Inferior parietal cortex (tissue), 1 donor: ENCODE measurements at regions not wholly inside any gene's neighbourhood (a gene's known extent, or its start where the extent isn't known, plus 50 kb on each side); places are given as distances from the start of the nearest gene placed in this dataset.

ENCODE experiments used
- DNase-seq: peaks from one replicate; pipeline ENCODE4 v3.0.0-alpha.2; 2016; ENCODE audit errors: extremely low spot score

DNA sequence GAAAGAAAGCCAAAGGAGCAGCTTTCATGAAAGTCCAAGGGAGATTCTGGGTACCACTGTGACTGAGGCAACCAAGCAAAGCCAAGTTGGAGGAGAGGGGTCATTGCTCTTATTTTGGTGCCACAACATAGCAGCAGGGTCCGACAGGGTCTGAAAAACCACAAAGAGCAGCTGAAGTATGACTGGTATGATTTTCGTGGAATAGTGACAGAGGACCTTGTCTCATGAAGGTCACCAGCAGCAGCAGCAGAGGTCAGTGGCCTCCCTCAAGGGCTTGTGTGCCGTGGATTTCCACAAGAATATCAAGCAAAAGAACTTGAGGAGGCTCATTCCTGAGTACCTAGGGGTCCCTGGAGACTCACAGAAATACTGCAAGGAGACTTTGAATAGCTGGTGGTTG is 160.9 kb upstream of the SYT6 start:
- DNase-seq: no peak

DNA sequence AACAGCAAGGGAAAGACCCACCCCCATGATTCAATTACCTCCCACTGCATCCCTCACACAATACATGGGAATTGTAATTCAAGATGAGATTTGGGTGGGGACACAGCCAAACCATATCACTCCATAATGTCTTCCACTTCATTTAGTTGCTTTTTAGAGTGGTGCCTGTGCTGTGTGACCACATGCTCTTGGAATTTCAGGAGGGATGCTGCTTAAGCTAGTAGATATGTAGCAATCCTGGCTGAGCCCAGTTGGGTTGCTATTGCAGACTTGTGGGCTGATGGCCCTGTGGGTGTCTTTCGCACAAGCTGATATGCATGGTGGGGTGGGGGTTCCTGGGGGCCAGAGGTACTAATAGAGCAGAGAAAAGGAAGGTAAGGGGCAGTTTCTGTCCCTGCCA is 160.4 kb upstream of the SYT6 start:
- no peak for DNase-seq

- DNase-seq: no peak
These were observed 157.1 kb upstream of the SYT6 start for GRCh38 chr1:114310695-114311271.

DNA sequence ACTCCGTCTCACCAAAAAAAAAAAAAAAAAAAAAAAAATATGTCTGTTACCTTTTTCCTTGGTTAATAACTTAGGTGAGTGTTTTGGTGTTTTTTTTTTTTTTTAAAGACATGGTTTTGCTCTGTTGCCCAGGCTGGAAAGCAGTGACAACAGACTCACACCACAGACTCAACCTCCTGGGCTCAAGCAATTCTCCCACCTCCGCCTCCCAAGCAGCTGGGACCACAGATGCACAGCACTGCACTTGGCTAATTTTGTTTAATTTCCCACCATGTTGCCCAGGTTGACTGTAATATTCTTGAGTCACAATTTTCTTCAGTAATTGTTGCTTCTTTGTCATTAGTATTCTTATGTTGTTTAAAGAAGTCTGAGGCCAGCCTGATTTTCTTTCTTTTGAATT is 149.2 kb upstream of the SYT6 start:
- DNase-seq: no peak

DNA sequence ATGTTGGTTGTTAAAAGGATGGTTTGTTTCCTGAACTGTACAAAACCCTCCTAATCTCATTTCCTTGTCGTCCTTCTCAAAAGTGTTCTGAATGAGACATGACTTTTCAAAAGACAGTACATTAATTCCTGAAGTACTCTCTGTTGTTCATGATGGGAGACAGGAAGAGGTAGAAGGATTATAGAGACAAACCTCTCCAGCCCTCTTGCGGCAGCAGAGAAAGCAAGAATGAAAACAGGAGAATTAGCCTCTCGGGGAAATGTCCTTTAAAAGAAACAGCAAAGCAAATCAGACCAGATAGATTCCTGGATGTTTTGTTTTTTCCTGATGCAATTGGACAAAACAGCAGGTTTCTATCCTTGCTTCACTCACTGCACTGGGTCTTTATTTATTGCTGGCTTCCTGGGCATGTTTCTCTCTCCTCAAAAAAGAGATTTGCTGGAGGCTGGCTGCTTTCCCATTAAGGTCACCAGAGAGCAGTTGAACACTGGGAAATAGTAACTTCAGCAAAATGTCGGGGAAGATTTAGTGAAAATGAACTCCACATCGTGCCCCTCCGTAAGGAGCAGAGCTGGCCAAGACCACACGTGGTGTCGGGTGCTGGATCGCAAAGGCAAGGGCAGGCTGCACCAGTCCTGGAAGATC is 145.8 kb upstream of the SYT6 start:
- DNase-seq: no peak

DNA sequence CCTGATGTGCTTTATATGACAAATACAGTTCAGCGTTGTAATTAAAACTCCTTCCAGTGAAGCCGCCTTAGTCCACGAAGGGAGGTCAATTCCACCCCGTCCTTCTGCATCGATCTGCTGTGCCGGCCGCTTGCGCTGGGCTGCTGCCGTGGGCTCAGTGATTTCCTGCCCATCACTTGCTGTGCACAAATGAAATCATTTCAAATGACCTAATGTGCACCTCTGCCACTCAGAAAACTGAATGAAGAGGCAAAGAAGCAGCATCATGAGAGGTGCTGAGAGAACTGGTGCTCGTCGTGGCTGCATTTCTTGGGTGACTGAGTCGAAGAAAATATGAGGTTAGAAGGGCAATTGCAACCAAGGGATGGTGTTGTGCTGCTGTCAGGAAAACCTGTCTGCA is 144.3 kb upstream of the SYT6 start:
- DNase-seq: no peak

GRCh38 chr1:114296413-114296812 is 142.7 kb upstream of the SYT6 start:
- no peak for DNase-seq

DNA sequence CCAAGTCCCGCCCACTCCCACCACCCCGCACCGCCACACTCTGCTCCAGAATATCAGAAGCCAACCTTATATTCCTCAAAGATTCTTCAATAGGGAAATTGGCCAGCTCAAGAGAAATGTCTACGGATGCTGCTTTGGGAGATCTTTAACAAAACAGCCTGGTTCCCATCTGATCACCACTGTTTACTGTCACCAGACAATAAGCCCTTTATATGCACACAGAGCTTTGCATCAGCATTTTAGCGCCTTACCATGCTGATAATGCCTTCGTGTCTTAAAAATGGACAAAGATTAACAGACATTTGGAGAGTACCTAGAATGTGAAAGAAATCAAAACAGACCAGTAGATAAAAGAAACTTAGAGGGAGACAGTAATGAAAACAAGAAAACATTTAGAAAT is 141.7 kb upstream of the SYT6 start:
- no peak for DNase-seq

DNA sequence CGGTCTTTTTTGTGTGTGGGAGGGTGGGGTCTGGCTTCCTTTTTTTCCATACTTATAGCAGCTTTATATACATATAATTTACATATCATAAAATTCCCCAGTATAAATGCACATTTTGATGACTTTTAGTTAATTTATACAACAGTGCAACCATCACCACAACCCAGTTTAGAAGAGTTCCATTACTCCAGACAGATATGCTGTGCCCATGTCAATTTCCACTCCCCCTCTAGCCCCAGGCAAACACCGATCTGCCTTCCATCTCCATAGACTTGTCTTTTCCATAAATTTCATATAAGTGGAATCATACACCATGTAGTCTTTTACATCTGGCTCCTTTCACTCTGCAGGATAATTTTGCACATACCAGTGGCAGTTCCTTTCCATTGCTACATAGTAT is 139.2 kb upstream of the SYT6 start:
- DNase-seq: no peak

DNA sequence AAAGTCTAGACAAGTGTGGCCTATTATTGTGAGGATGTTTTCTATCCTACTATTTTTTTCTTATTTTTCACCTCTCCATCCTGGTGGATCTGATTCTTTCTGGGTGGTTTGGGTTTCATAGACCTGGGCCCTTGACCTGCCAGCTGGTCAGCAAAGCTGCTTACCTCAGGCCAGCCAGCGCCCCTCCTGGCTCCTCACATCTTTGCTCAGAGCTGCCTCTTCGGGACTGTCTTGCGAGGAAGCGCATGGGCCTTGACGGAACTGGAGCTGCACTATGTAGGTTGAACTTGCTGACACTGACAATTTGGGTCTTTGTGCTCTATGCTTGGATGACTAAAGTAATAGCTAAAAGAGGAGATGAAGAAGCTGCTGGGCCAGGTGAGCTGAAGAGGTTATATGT is 138.5 kb upstream of the SYT6 start:
- DNase-seq: no peak

DNA sequence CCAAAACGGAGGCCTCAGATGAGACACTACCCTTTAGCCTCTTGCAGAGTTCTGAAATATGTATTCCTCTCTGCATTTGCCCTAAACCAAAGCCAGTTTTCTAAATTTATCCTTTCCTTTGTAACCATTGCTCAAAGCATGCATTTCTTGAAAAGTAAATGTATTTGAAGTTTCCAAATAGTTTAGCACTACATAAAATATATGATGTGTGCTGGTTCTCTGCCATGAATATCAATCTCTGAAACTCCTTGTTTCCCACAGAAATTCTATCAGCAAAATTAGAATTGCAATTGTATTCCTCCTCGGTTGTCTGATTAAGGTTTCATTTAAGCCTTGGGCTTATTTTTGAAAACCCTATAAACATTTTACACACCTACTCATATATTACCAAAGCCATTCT is 137.1 kb upstream of the SYT6 start:
- no peak for DNase-seq

DNA sequence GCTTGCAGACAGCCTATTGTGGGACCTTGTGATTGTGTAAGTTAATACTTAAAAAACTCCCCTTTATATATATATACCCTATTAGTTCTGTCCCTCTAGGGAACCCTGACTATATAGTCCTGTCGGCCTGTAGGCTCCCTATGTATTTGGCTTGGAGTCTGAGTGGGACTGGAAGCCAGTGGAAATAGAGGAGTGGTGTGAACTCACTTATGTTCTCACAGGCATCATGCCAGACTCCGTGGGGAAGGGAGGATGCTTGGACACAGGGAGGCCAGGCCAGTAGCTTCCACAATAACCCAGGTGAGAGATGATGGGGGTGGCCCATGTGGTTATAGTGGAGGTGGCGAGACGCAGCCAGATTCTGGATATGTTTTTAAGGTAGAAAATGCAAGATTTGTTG is 136.7 kb upstream of the SYT6 start:
- no peak for DNase-seq

DNA sequence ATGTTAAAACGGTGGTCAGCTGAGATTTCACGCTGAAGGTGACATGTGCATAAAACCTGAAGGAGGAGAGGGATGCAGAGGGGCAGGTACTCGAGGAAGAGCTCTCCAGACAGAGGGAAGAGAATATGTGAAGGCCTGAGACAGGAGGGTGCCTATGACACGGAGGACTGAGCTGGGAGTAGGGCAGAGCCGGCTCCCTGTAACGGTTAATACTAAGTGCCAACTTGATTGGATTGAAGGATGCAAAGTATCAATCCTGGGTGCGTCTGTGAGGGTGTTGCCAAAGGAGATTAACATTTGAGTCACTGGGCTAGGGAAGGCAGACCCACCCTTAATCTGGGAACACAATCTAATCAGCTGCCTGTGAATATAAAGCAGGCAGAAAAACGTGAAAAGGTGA is 136.2 kb upstream of the SYT6 start:
- DNase-seq: no peak

DNA sequence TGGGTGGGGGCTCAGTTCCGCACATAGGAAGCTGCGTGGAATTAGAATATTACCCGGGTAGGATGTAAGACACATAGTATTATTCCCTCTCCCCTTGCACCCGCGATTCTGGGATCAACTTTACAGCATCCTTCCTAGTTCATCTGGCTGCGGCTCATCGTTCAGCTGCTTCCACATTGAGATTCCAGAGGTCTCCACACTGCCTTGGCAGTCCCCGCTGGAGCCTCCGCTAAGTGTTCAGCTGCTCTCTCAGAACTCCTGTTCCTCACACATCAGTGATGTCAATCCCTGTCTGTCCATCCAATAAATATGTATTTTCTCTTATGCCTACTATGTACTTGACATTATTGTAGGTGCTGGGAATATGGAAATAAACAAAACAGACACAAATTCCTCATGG is 135.6 kb upstream of the SYT6 start:
- DNase-seq: no peak

DNA sequence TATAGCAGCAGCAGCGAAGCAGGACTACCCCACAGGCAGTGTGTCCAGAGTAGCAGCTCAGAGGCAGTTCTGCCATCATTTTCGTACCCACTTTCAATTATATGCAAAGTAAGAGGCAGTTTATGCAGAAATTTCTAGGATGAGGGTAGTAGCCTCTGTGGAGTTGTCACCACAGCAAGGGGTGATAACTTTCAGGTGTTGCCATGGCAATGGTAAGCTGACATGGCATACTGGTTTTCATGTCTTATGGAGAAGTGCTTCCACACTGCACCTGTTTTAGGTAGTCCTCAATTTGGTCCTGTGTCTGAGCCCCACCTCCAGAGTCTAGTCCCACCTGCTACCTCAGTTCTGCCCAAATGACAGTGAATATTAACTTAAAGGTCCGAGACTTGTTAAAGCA is 133.3 kb upstream of the SYT6 start:
- DNase-seq: no peak

GRCh38 chr1:114286179-114286578 is 132.5 kb upstream of the SYT6 start:
- no peak for DNase-seq

DNA sequence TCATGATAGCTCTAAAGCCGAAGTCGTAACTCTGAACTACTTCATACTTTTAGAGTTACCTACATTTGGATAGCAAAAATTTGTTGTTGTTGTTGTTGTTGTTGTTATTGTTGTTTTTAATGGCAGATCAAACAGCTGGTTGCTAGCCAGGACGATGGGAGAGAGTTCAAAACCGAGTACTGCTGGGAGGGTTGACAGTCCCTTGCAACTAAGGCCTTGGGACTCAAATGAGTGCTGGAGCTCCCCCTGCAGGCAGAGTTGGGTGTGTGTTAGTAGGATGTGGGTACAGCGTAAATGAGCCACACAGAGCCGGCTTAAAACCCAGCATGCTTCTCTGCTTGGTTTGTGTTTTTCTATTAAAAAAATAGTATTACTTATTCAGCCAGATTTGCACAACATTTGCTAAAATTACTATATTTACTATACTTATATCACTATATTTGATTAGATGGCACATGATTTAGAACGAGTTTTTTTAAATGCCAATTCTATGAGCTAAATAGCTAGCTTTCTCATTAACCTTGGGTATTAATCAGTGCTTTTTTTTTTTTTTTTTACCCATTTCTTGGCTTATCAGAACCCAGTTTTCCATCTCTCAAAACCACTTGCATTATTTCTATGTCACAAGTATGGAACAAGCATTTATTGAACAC is 129.2 kb upstream of the SYT6 start:
- DNase-seq: peak; percentile 92

GRCh38 chr1:114278911-114279310 is 125.2 kb upstream of the SYT6 start:
- no peak for DNase-seq

GRCh38 chr1:114278430-114278829 is 124.8 kb upstream of the SYT6 start:
- DNase-seq: no peak

DNA sequence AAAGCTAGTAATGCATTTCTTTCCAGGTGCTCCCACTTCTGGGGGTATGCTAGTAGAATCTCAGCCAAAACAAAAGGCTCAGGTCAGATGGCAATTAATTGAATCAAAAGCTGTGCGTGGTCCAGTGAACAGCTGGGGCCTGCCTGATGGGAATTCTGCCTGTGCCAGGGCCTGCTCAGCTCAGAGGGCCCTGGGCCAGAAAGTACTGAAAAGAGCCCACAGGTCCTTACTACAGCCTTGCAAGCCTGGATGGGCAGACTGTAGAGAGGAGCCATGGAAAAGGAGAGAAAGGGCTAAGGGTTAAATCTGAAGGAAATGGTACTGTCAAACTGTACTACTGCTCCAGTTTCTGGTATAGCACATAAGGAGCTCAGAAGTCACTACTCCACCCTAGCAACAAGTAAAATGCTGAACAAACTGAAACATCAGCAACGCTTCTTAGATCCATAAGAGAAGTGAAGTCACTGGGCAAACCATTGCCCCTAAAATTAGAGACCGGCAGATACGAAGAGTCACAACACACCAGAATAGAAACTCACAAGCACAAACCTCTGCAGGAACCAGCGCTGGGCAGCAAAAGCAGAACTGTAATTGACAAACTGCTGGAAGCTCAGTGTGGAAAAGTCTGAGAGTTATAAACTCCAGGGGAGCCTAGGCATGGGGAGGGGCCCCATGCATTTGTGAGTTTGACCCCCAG is 121.1 kb upstream of the SYT6 start:
- DNase-seq: no peak

GRCh38 chr1:114272593-114272992 is 118.9 kb upstream of the SYT6 start:
- no peak for DNase-seq

GRCh38 chr1:114270718-114271117 is 117.0 kb upstream of the SYT6 start:
- no peak for DNase-seq

GRCh38 chr1:114270282-114270681 is 116.6 kb upstream of the SYT6 start:
- DNase-seq: no peak
